Keratinocyte (primary cell): ENCODE measurements at regions not wholly inside any gene's neighbourhood (a gene's known extent, or its start where the extent isn't known, plus 50 kb on each side); places are given as distances from the start of the nearest gene placed in this dataset.

Source experiments
- DNase-seq: peaks from one replicate; pipeline ENCODE4 v3.0.0-alpha.2; 2011; ENCODE audit warnings: low read depth, missing footprints, low spot score
- FAIRE-seq: peaks from 2 replicates; lab custom pipeline; 2011; peaks lifted over from hg19 to GRCh38; lab: Jason Lieb, UNC
- H2AFZ ChIP-seq: 2 replicates; pipeline ENCODE4 v1.6.0; 2012; ENCODE audit warnings: low read length, control low read depth, inconsistent platforms; ENCODE audit not compliant: control insufficient read depth
- H3K27ac ChIP-seq: 2 replicates; pipeline ENCODE4 v1.5.1; 2011; ENCODE audit warnings: low read length; ENCODE audit not compliant: control insufficient read depth, insufficient read depth
- H3K27me3 ChIP-seq: 3 replicates; pipeline ENCODE4 v1.6.0; 2011; ENCODE audit warnings: low read length; ENCODE audit not compliant: control insufficient read depth, insufficient read depth; ENCODE audit errors: extremely low read depth
- H3K36me3 ChIP-seq, 2 experiments: 2 replicates in 1 of 2; 3 replicates in 1 of 2; pipeline ENCODE4 v1.5.1; 2011; ENCODE audit warnings: low read length in 2 of 2, mild to moderate bottlenecking in 1 of 2; ENCODE audit not compliant: control insufficient read depth in 2 of 2, insufficient read depth in 2 of 2; ENCODE audit errors: extremely low read depth in 1 of 2
- H3K4me1 ChIP-seq: 3 replicates; pipeline ENCODE4 v1.5.1; 2011; ENCODE audit warnings: low read length; ENCODE audit not compliant: control insufficient read depth, insufficient read depth; ENCODE audit errors: extremely low read depth
- H3K4me2 ChIP-seq: 3 replicates; pipeline ENCODE4 v1.6.0; 2011; ENCODE audit warnings: low read depth, low read length; ENCODE audit not compliant: control insufficient read depth, insufficient read depth; ENCODE audit errors: extremely low read depth
- H3K4me3 ChIP-seq, 3 experiments: fragments of 200-600 bp in 1 of 3; sonication (generic) in 1 of 3; 2 replicates in 2 of 3; 3 replicates in 1 of 3; pipeline ENCODE4 v1.5.1; 2011 to 2016; ENCODE audit warnings: low read length in 3 of 3, mild to moderate bottlenecking in 3 of 3, control low read depth in 2 of 3, inconsistent platforms in 1 of 3, low read depth in 1 of 3, mixed read lengths in 1 of 3, mixed run types in 1 of 3, moderate library complexity in 1 of 3; ENCODE audit not compliant: control insufficient read depth in 2 of 3, insufficient read depth in 2 of 3; ENCODE audit errors: extremely low read depth in 1 of 3
- H3K79me2 ChIP-seq: 2 replicates; pipeline ENCODE4 v1.6.0; 2012; ENCODE audit warnings: low read length; ENCODE audit not compliant: control insufficient read depth, insufficient read depth
- H3K9ac ChIP-seq: 3 replicates; pipeline ENCODE4 v1.6.0; 2011; ENCODE audit warnings: low read length; ENCODE audit not compliant: control insufficient read depth, insufficient read depth; ENCODE audit errors: extremely low read depth
- H3K9me1 ChIP-seq: 3 replicates; pipeline ENCODE4 v1.6.0; 2011; ENCODE audit warnings: low read length; ENCODE audit not compliant: control insufficient read depth, insufficient read depth; ENCODE audit errors: extremely low read depth
- H3K9me3 ChIP-seq: 2 replicates; pipeline ENCODE4 v1.5.1; 2012; ENCODE audit warnings: low read depth, low read length; ENCODE audit not compliant: control insufficient read depth
- H4K20me1 ChIP-seq: 3 replicates; pipeline ENCODE4 v1.6.0; 2011; ENCODE audit warnings: low read length; ENCODE audit not compliant: control insufficient read depth, insufficient read depth; ENCODE audit errors: extremely low read depth
- CTCF ChIP-seq, 3 experiments: IDR thresholded peaks in 1 of 3; conservative IDR thresholded peaks in 1 of 3; optimal IDR thresholded peaks in 1 of 3; 2 replicates in 2 of 3; 3 replicates in 1 of 3; pipeline versions ENCODE3 to v1.5.1; 2011; ENCODE audit warnings: low read length in 3 of 3, mild to moderate bottlenecking in 3 of 3, moderate library complexity in 2 of 3, control low read depth in 1 of 3, inconsistent platforms in 1 of 3; ENCODE audit not compliant: insufficient read depth in 2 of 3; ENCODE audit errors: extremely low read depth in 1 of 3
- EZH2 ChIP-seq: IDR thresholded peaks from one replicate; pipeline ENCODE4 v1.6.1; 2012; ENCODE audit warnings: inconsistent platforms, mild to moderate bottlenecking, low read length, moderate library complexity
- dilution Hi-C: fragments of 300-500 bp; cut with MboI; formaldehyde crosslinking; loops from one replicate; pipeline ENCODE4 v1.7.0; 2020; ENCODE audit warnings: low sequenced_read_pairs; ENCODE audit not compliant: extremely low pct_ligation_motif_present

GRCh38 chr7:41298409-41298808 is 404.5 kb downstream of the INHBA start:
- Histone ChIP-seq H2AFZ (no peak overlapping the region), H4K20me1 (no peaks in the 10 kb centered on the region), H3K27ac (no peak overlapping the region), H3K4me3 (no peak overlapping the region), H3K4me2 (no peak overlapping the region), H3K79me2 (no peaks in the 10 kb centered on the region), H3K9me3 (no peaks in the 10 kb centered on the region), H3K36me3 (no peaks in the 10 kb centered on the region), H3K9me1 (no peaks in the 10 kb centered on the region), H3K27me3 (no peaks in the 10 kb centered on the region), H3K4me1 (peaks cover 3% of the 10 kb centered on the region), H3K9ac (no peak overlapping the region)
- DNase-seq (no peak), FAIRE-seq (no peak)
- dilution Hi-C loops = no loop called here
- no peak for TF ChIP-seq CTCF (optimal IDR thresholded peaks at IDR 0.05 in 1 of 3, IDR thresholded peaks at IDR 0.05 in 1 of 3, conservative IDR thresholded peaks at IDR 0.05 in 1 of 3; ENCODE audit: extremely low read depth in 1 of 3, insufficient read depth in 2 of 3, low read length in 3 of 3)
- no peak for TF ChIP-seq EZH2

DNA sequence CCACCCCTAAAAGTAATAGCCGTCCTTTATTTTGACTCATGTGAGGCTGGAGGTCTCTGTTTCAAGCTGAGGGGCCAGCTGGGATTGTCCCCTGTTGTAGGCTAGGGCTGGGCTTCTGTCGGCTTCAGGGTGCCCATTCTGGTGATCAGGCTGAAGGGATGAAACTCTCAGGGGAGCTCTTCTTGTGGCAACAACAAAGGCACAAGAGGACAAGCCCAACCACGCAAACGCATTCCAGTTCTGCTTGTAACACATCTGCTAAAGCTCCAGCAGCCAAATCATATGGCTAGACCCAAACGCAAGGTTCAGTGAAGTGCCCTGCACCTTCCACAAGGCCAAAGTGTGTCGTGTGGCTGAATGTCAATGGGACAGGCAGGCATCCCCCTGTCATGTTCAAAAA is 405.7 kb downstream of the INHBA start:
- H3K4me3 ChIP-seq = no peak overlapping the region
- no peak for DNase-seq
- TF ChIP-seq EZH2 = no peak
- no peak for TF ChIP-seq CTCF (optimal IDR thresholded peaks at IDR 0.05 in 1 of 3, IDR thresholded peaks at IDR 0.05 in 1 of 3, conservative IDR thresholded peaks at IDR 0.05 in 1 of 3; ENCODE audit: extremely low read depth in 1 of 3, insufficient read depth in 2 of 3, low read length in 3 of 3)
- no peaks in the 10 kb centered on the region for H3K9me3 ChIP-seq
- peak; percentile 56 for FAIRE-seq
- no peak overlapping the region for H3K4me2 ChIP-seq
- dilution Hi-C loops = no loop called here
- no peaks in the 10 kb centered on the region for H3K79me2 ChIP-seq
- no peak overlapping the region for H3K9ac ChIP-seq
- H3K9me1 ChIP-seq = no peaks in the 10 kb centered on the region
- H3K27ac ChIP-seq = no peak overlapping the region
- peak overlapping the region; percentile 8 for H2AFZ ChIP-seq
- H3K4me1 ChIP-seq = peaks cover 3% of the 10 kb centered on the region
- H3K36me3 ChIP-seq = no peaks in the 10 kb centered on the region
- H4K20me1 ChIP-seq = no peaks in the 10 kb centered on the region
- H3K27me3 ChIP-seq = no peaks in the 10 kb centered on the region
